Lower leg skin (tissue), 4 donors: ENCODE measurements at regions not wholly inside any gene's neighbourhood (a gene's known extent, or its start where the extent isn't known, plus 50 kb on each side); places are given as distances from the start of the nearest gene placed in this dataset.

ENCODE experiments used
- DNase-seq, 2 donors: peaks; one replicate each; pipeline ENCODE4 v3.0.0-alpha.2; 2019; ENCODE audit warnings: low spot score in 2 of 2
- H3K4me3 ChIP-seq: fragments of 200-600 bp; sonication (generic); 2 replicates; pipeline ENCODE4 v1.5.1; 2017; ENCODE audit warnings: mild to moderate bottlenecking, low read depth; ENCODE audit not compliant: poor library complexity, severe bottlenecking
- CTCF ChIP-seq, 3 donors: fragments of 450-650 bp; IDR thresholded peaks; one replicate each; pipeline ENCODE4 v1.5.1; 2016; ENCODE audit warnings: antibody characterized with exemption in 3 of 3, mild to moderate bottlenecking in 3 of 3, moderate library complexity in 2 of 3
- POLR2A ChIP-seq, 2 donors: fragments of 450-650 bp; IDR thresholded peaks; one replicate each; pipeline ENCODE4 v1.6.1; 2016 to 2017; ENCODE audit warnings: antibody characterized with exemption in 2 of 2, mild to moderate bottlenecking in 1 of 2, moderate library complexity in 1 of 2
- WGBS, 2 donors: methylation state at CpG; one replicate each; pipeline ENCODE4 v1.1.5; 2018; 5-methylcytosine and 5-hydroxymethylcytosine counted together
- intact Hi-C: fragments of 100-400 bp; cut with DNase I; formaldehyde crosslinking; loops from one replicate; pipeline ENCODE4 v1.15.0; 2023; ENCODE audit warnings: low total_unique reads

- TF ChIP-seq CTCF (IDR thresholded peaks at IDR 0.05) (no peak), POLR2A (IDR thresholded peaks at IDR 0.05) (no peak)
- H3K4me3 ChIP-seq: no peak overlapping the region
- intact Hi-C loops: no loop called here
- WGBS, 2 donors: 65 to 81% methylated on average over 2 of the region's 2 CpGs
- no peak for DNase-seq
These were observed 55.1 kb upstream of the PAGE4 start for GRCh38 chrX:49773993-49774392.

GRCh38 chrX:49767236-49767635 lies 61.9 kb upstream of the PAGE4 start:
- no peak overlapping the region for H3K4me3 ChIP-seq
- intact Hi-C loops: no loop called here
- 58 to 70% methylated on average over 1 of the region's 1 CpG for WGBS, 2 donors
- no peak for DNase-seq
- TF ChIP-seq CTCF (IDR thresholded peaks at IDR 0.05) (no peak), POLR2A (IDR thresholded peaks at IDR 0.05) (no peak)

- intact Hi-C loops: no loop called here
- DNase-seq: no peak
- WGBS, 2 donors: 60 to 62% methylated on average over 2 of the region's 2 CpGs
These were observed 66.5 kb upstream of the PAGE1 start for GRCh38 chrX:49762175-49762720.

GRCh38 chrX:49761481-49761880 lies 65.7 kb upstream of the PAGE1 start:
- TF ChIP-seq CTCF (IDR thresholded peaks at IDR 0.05): no peak
- no peak for TF ChIP-seq POLR2A (IDR thresholded peaks at IDR 0.05)
- H3K4me3 ChIP-seq: no peak overlapping the region
- WGBS, 2 donors: 10 to 12% methylated on average over 2 of the region's 2 CpGs
- intact Hi-C loops: no loop called here
- DNase-seq: no peak

More at GRCh38 chrX:49762175-49762720, 66.5 kb upstream of the PAGE1 start:
- TF ChIP-seq POLR2A (IDR thresholded peaks at IDR 0.05) (no peak), CTCF (IDR thresholded peaks at IDR 0.05) (no peak)
- H3K4me3 ChIP-seq: no peak overlapping the region

- TF ChIP-seq CTCF (IDR thresholded peaks at IDR 0.05) (no peak), POLR2A (IDR thresholded peaks at IDR 0.05) (no peak)
- intact Hi-C loops: no loop called here
- DNase-seq: no peak
- H3K4me3 ChIP-seq: no peak overlapping the region
- WGBS, 2 donors: 71 to 82% methylated on average over 6 of the region's 6 CpGs
These were observed 64.6 kb upstream of the PAGE1 start for GRCh38 chrX:49760290-49760890.

GRCh38 chrX:49756692-49757091 lies 60.9 kb upstream of the PAGE1 start:
- intact Hi-C loops: no loop called here

More at GRCh38 chrX:49756692-49757091, 60.9 kb upstream of the PAGE1 start:
- 30 to 37% methylated on average over 2 of the region's 2 CpGs for WGBS, 2 donors
- no peak for TF ChIP-seq CTCF (IDR thresholded peaks at IDR 0.05)
- no peak for TF ChIP-seq POLR2A (IDR thresholded peaks at IDR 0.05)
- H3K4me3 ChIP-seq: no peak overlapping the region
- DNase-seq: no peak
